K562 (cell line): ENCODE measurements at regions not wholly inside any gene's neighbourhood (a gene's known extent, or its start where the extent isn't known, plus 50 kb on each side); places are given as distances from the start of the nearest gene placed in this dataset.

Source experiments
- ATAC-seq: fragments of 200-7000 bp; cut with Tn5 transposase; 3 replicates; pipeline ENCODE4 v1.9.1; 2020; ENCODE audit warnings: moderate library complexity
- BruUV-seq: library from RNA; stranded (reverse); fragments of 400-500 nt; replicated peaks from 2 replicates; lab custom pipeline; 2021; lab: Mats Ljungman, UMichigan
- CTCF ChIA-PET: fragments of 300-600 bp; formaldehyde crosslinking; extraction: SDS; loops from one replicate; lab custom pipeline; 2021; ENCODE audit warnings: low intra/inter-chr PET ratio; lab: Yijun Ruan, JAX
- POLR2A ChIA-PET: fragments of 300-600, 350-650 bp; sonication (Branson Sonifier 250); formaldehyde crosslinking; extraction: SDS; loops from one replicate; lab custom pipeline; 2021; ENCODE audit warnings: antibody characterized with exemption, inconsistent platforms; lab: Yijun Ruan, JAX
- DNase-seq, 4 experiments: peaks; one replicate each; pipeline versions ENCODE4 v3.0.0 to v3.0.0-alpha.2; 2011 to 2018; ENCODE audit warnings: low spot score in 3 of 4, mixed read lengths in 3 of 4; ENCODE audit errors: extremely low read depth in 1 of 4
- FAIRE-seq: peaks from 2 replicates; lab custom pipeline; 2011; peaks lifted over from hg19 to GRCh38; lab: Jason Lieb, UNC
- H2AFZ ChIP-seq: 2 replicates; pipeline ENCODE4 v1.6.0; 2011; ENCODE audit warnings: low read depth, low read length, control low read depth, inconsistent platforms
- H3K27ac ChIP-seq: fragments of 200-600 bp; 3 replicates; pipeline ENCODE4 v1.8.0; 2011; ENCODE audit warnings: low read depth, mild to moderate bottlenecking, control low read depth, inconsistent platforms, low read length, moderate library complexity, mixed read lengths; ENCODE audit errors: extremely low read depth
- H3K27me3 ChIP-seq, 2 experiments: fragments of 300-600 bp in 1 of 2; 2 replicates in 1 of 2; 3 replicates in 1 of 2; pipeline versions ENCODE4 v1.6.0 to v1.8.0; 2011; ENCODE audit warnings: inconsistent platforms in 2 of 2, low read length in 2 of 2, mild to moderate bottlenecking in 1 of 2, mixed read lengths in 1 of 2, moderate library complexity in 1 of 2; ENCODE audit not compliant: control insufficient read depth in 2 of 2, insufficient read depth in 2 of 2
- H3K36me3 ChIP-seq: fragments of 300-600 bp; 3 replicates; pipeline ENCODE4 v1.8.0; 2011; ENCODE audit warnings: mild to moderate bottlenecking, low read length, inconsistent platforms; ENCODE audit not compliant: control insufficient read depth, insufficient read depth
- H3K4me1 ChIP-seq, 2 experiments: fragments of 200-600 bp in 1 of 2; replicated peaks in 1 of 2; 2 replicates in 1 of 2; 3 replicates in 1 of 2; pipeline versions ENCODE4 v1.5.1 to v1.8.0; 2011; ENCODE audit warnings: inconsistent platforms in 2 of 2, low read length in 2 of 2, mild to moderate bottlenecking in 1 of 2, mixed read lengths in 1 of 2, moderate library complexity in 1 of 2; ENCODE audit not compliant: control insufficient read depth in 2 of 2, insufficient read depth in 2 of 2
- H3K4me2 ChIP-seq: 2 replicates; pipeline ENCODE4 v1.6.1; 2011; ENCODE audit warnings: low read length, control low read depth, inconsistent platforms, mixed read lengths; ENCODE audit not compliant: insufficient read depth
- H3K4me3 ChIP-seq: fragments of 200-600 bp; sonication (generic), shearing (Covaris generic); 2 replicates; pipeline ENCODE4 v1.5.1; 2016; ENCODE audit warnings: control low read depth, inconsistent platforms
- H3K79me2 ChIP-seq: fragments of 200-600 bp; 3 replicates; pipeline ENCODE4 v1.8.0; 2011; ENCODE audit warnings: low read length, inconsistent platforms; ENCODE audit not compliant: control insufficient read depth, insufficient read depth
- H3K9ac ChIP-seq, 2 experiments: 2 replicates each; pipeline versions ENCODE4 v1.6.0 to v1.6.1; 2011; ENCODE audit warnings: low read depth in 2 of 2, low read length in 2 of 2, control low read depth in 1 of 2, inconsistent platforms in 1 of 2, mild to moderate bottlenecking in 1 of 2, mixed read lengths in 1 of 2; ENCODE audit not compliant: insufficient read depth in 1 of 2
- H3K9me1 ChIP-seq: one replicate; pipeline ENCODE4 v1.6.0; 2011; ENCODE audit warnings: inconsistent platforms, mild to moderate bottlenecking, low read length, moderate library complexity; ENCODE audit not compliant: control insufficient read depth, insufficient read depth
- H3K9me3 ChIP-seq: replicated peaks from 2 replicates; pipeline ENCODE4 v1.5.1; 2011; ENCODE audit warnings: low read depth, low read length, inconsistent platforms; ENCODE audit not compliant: control insufficient read depth, insufficient read depth
- H4K20me1 ChIP-seq: replicated peaks from 2 replicates; pipeline ENCODE4 v1.6.1; 2011; ENCODE audit warnings: low read length, inconsistent platforms, mixed read lengths; ENCODE audit not compliant: control insufficient read depth, insufficient read depth
- FOSL1 ChIP-seq: fragments of 200-800 bp; sonication (Bioruptor generic); conservative IDR thresholded peaks from 2 replicates; pipeline ENCODE4 v1.6.1; 2016; ENCODE audit warnings: missing genetic modification characterization, missing compliant biosample characterization
- HMG20A ChIP-seq: fragments of 450-650 bp; formaldehyde crosslinking; conservative IDR thresholded peaks from 2 replicates; pipeline ENCODE4 v1.4.0; 2020; ENCODE audit warnings: mild to moderate bottlenecking, mixed read lengths
- IRF2 ChIP-seq: sonication (generic); formaldehyde crosslinking; IDR thresholded peaks from 2 replicates; pipeline ENCODE4 v1.8.1; 2022; ENCODE audit warnings: mild to moderate bottlenecking, missing genetic modification reagents
- JUN ChIP-seq, 2 experiments: sonication (generic) in 1 of 2; formaldehyde crosslinking in 1 of 2; IDR thresholded peaks; 2 replicates each; pipeline versions ENCODE4 v1.6.1 to v1.8.0; 2012 to 2022; ENCODE audit warnings: borderline replicate concordance in 2 of 2, mild to moderate bottlenecking in 2 of 2, improper control_type of control experiment in 1 of 2, low read depth in 1 of 2, low read length in 1 of 2, missing genetic modification reagents in 1 of 2
- NCOA2 ChIP-seq, 2 experiments: fragments of 450-650 bp; IDR thresholded peaks; 2 replicates each; pipeline ENCODE4 v1.6.1; 2018; ENCODE audit warnings: mild to moderate bottlenecking in 2 of 2, moderate library complexity in 1 of 2; ENCODE audit not compliant: partially characterized antibody in 2 of 2
- NR3C1 ChIP-seq: sonication (generic); formaldehyde crosslinking; IDR thresholded peaks from 2 replicates; pipeline ENCODE4 v1.8.1; 2022; ENCODE audit warnings: missing genetic modification reagents
- TRIM24 ChIP-seq, 2 experiments: fragments of 450-650 bp; IDR thresholded peaks; 2 replicates each; pipeline ENCODE4 v1.6.1; 2016
- ZNF740 ChIP-seq, 3 experiments: fragments of 200-800 bp in 1 of 3; sonication (Bioruptor generic) in 1 of 3; sonication (generic) in 1 of 3; formaldehyde crosslinking in 1 of 3; IDR thresholded peaks; 2 replicates each; pipeline versions ENCODE4 v1.6.1 to v1.8.0; 2016 to 2022; ENCODE audit warnings: mild to moderate bottlenecking in 2 of 3, missing compliant biosample characterization in 2 of 3, missing genetic modification characterization in 2 of 3, missing genetic modification reagents in 1 of 3
- WGBS: fragments of 100-300 bp; shearing (Covaris generic); methylation state at CpG from one replicate; pipeline ENCODE4 v1.1.6; 2016; ENCODE audit warnings: low coverage, mixed read lengths; ENCODE audit not compliant: insufficient coverage; ENCODE audit errors: missing lambda C conversion rate; 5-methylcytosine and 5-hydroxymethylcytosine counted together
- in situ Hi-C: fragments of 300-500 bp; cut with MboI; formaldehyde crosslinking; loops from 4 replicates; pipeline ENCODE4 v1.15.0; 2018; ENCODE audit warnings: inconsistent platforms, mixed read lengths
- intact Hi-C: fragments of 100-400 bp; cut with micrococcal nuclease; formaldehyde crosslinking; loops from 2 replicates; pipeline ENCODE4 v1.14.2; 2022
- TF ChIP-seq, protein P1 (sequence below): sonication (generic); formaldehyde crosslinking; IDR thresholded peaks from 2 replicates; pipeline ENCODE4 v1.9.0; 2022; ENCODE audit warnings: mild to moderate bottlenecking, missing genetic modification reagents

DNA sequence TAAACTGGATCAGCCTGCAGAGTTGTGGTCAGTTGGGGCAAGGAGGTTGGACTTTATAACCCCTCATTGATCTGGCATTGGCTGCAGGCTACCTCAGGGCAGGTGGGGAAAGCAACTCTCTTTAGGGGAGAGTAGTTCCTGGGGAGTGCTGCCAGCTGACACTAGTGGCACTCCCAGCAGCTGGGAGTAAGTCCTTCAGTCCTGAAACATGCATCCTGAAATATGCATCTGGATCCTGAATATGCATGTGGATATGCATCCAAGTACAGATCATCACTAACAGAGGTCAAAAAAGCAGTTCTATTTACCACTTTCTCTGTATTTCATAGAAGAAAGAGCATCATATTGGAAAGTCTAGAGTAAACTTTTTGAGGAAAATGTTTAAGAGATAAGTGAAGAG is 350.8 kb downstream of the EPM2A start:
- Histone ChIP-seq H3K9me1 (no peaks in the 10 kb centered on the region), H2AFZ (no peak overlapping the region), H3K27me3 (no peaks in the 10 kb centered on the region), H3K9ac (no peak overlapping the region), H3K4me3 (no peak overlapping the region), H3K36me3 (no peaks in the 10 kb centered on the region), H3K4me2 (no peak overlapping the region), H3K27ac (no peak overlapping the region), H3K9me3 (peaks cover 4% of the 10 kb centered on the region), H3K4me1 (no peaks in the 10 kb centered on the region), H3K79me2 (no peaks in the 10 kb centered on the region), H4K20me1 (no peaks in the 10 kb centered on the region)
- intact Hi-C loops (no loop called here), in situ Hi-C loops (no loop called here)
- no TSS peak for BruUV-seq
- no peak for ATAC-seq
- CTCF ChIA-PET = no interaction called here
- TF ChIP-seq TRIM24 (IDR thresholded peaks at IDR 0.05) = no peak
- TF ChIP-seq IRF2 (CRISPR knock-in tag) = no peak
- no peak for DNase-seq
- FAIRE-seq = no peak
- POLR2A ChIA-PET = no interaction called here

DNA sequence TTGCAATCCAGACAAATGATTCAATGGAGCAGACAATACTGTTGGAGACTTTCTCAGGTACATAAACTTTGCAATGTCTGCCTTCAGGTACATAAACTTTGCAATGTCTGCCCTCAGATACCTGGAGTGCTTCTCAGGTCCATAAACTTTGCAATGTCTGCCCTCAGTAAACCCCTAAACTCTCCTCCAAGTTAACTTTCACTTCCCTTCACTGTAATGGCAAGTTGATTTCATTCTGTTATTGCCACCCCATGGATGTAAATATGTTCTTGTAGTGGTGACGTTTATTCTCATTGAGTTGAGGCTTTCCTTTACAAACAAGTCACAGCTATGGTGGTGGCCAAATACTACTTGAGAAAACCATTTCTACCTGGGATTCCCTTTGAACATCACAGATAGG is 338.8 kb downstream of the EPM2A start:
- no peak for FAIRE-seq
- Histone ChIP-seq H3K4me1 (no peaks in the 10 kb centered on the region), H3K4me3 (no peak overlapping the region), H3K79me2 (no peaks in the 10 kb centered on the region), H3K9ac (no peak overlapping the region), H3K27ac (no peak overlapping the region), H3K27me3 (no peaks in the 10 kb centered on the region), H3K4me2 (no peak overlapping the region), H4K20me1 (no peaks in the 10 kb centered on the region), H2AFZ (no peak overlapping the region), H3K9me3 (no peaks in the 10 kb centered on the region; the same call in 1 of the 2 replicates), H3K36me3 (no peaks in the 10 kb centered on the region), H3K9me1 (no peaks in the 10 kb centered on the region)
- in situ Hi-C loops (no loop called here), intact Hi-C loops (no loop called here)
- no peak for DNase-seq
- CTCF ChIA-PET = no interaction called here
- POLR2A ChIA-PET = no interaction called here
- 0% methylated on average over 1 of the region's 1 CpG for WGBS
- TF ChIP-seq, protein P1, sequence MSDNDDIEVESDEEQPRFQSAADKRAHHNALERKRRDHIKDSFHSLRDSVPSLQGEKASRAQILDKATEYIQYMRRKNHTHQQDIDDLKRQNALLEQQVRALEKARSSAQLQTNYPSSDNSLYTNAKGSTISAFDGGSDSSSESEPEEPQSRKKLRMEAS (CRISPR knock-in tag) = no peak
- TF ChIP-seq JUN (IDR thresholded peaks at IDR 0.05; ENCODE audit: borderline replicate concordance, low read depth, low read length) (no peak), JUN (CRISPR knock-in tag; IDR thresholded peaks at IDR 0.05; ENCODE audit: borderline replicate concordance) (no peak), FOSL1 (tag) (no peak), NCOA2 (IDR thresholded peaks at IDR 0.05; ENCODE audit: partially characterized antibody in 2 of 2) (no peak), ZNF740 (CRISPR knock-in tag; IDR thresholded peaks at IDR 0.05) (no peak), ZNF740 (tag; IDR thresholded peaks at IDR 0.05) (no peak), NR3C1 (CRISPR knock-in tag) (no peak), HMG20A (no peak)
- BruUV-seq = no TSS peak
- no peak for ATAC-seq
